Large intestine (tissue), 3 donors: ENCODE measurements at regions not wholly inside any gene's neighbourhood (a gene's known extent, or its start where the extent isn't known, plus 50 kb on each side); places are given as distances from the start of the nearest gene placed in this dataset.

Source experiments
- DNase-seq, 2 donors: peaks; one replicate each; pipeline versions ENCODE4 v3.0.0 to v3.0.0-alpha.2; 2013
- H3K27ac ChIP-seq: one replicate; pipeline ENCODE4 v1.5.1; 2013; ENCODE audit warnings: low read length
- H3K27me3 ChIP-seq: 2 replicates; pipeline ENCODE4 v1.6.1; 2013; ENCODE audit warnings: low read length; ENCODE audit not compliant: control insufficient read depth, insufficient read depth
- H3K36me3 ChIP-seq: 2 replicates; pipeline ENCODE4 v1.6.1; 2013; ENCODE audit warnings: low read length; ENCODE audit not compliant: control insufficient read depth, insufficient read depth
- H3K4me1 ChIP-seq: one replicate; pipeline ENCODE4 v1.6.1; 2013; ENCODE audit warnings: low read length; ENCODE audit not compliant: control insufficient read depth, insufficient read depth
- H3K4me3 ChIP-seq: one replicate; pipeline ENCODE4 v1.5.1; 2013; ENCODE audit warnings: low read length
- H3K9me3 ChIP-seq: one replicate; pipeline ENCODE4 v1.6.1; 2013; ENCODE audit warnings: mild to moderate bottlenecking, low read depth, low read length, moderate library complexity; ENCODE audit not compliant: control insufficient read depth
- whole genome bisulfite sequencing: methylation state at CpG from one replicate; pipeline ENCODE4 v1.1.5; 2013; ENCODE audit warnings: low lambda C conversion rate; ENCODE audit not compliant: insufficient coverage; 5-methylcytosine and 5-hydroxymethylcytosine counted together

DNA sequence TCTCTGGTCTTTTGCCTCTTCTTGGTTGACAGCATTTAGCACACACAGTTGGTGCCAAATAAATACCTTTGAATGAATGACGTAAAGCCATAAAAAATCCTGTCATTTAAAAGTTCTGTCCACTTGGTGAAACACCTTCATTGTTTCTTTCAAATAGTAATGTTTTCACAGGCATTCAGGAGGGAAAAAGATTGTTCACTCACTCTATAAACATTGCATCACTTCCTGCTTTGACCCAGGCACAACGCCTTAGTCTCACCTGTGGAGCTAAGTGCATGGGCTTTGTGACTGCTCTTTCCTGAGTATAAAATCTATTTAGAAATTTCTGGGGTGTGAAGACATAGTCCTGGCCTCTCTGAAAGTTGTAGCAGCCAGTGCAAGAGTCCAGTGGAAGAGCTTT, 88.9 kb upstream of the CXCL14 start:
- H3K36me3 ChIP-seq = no peaks in the 10 kb centered on the region
- no peaks in the 10 kb centered on the region for H3K27me3 ChIP-seq
- H3K4me3 ChIP-seq = no peak overlapping the region
- peak; percentile 32 to 55 for DNase-seq
- no CpG with 5 or more reads among the region's 2 CpGs for WGBS
- no peak overlapping the region for H3K27ac ChIP-seq
- H3K4me1 ChIP-seq = no peaks in the 10 kb centered on the region
- no peaks in the 10 kb centered on the region for H3K9me3 ChIP-seq

GRCh38 chr5:135667204-135667603, 88.4 kb upstream of the CXCL14 start:
- Histone ChIP-seq H3K4me3 (no peak overlapping the region), H3K9me3 (no peaks in the 10 kb centered on the region), H3K27ac (no peak overlapping the region), H3K36me3 (no peaks in the 10 kb centered on the region), H3K27me3 (no peaks in the 10 kb centered on the region), H3K4me1 (no peaks in the 10 kb centered on the region)
- no CpG with 5 or more reads among the region's 3 CpGs for WGBS
- DNase-seq = no peak

DNA sequence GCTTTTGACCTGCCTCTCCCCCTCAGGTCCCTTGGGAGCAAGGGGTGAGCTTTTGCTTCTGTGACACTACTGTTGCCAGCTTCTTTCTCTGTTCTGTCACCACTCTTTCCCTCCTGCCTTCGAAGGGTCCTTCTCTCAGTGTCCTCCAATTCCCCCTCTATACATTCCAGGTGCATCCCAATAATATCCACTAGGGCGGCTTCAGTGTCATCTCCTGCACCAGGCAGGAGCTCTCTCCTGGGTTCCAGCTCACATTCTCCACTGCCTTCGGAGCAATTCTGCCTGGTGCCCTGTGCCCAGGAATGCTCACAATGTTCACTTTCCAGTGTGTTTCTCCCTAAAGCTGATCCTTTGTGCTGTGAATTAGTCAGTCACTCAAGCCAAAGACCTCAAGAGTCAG, 83.9 kb upstream of the CXCL14 start:
- Histone ChIP-seq H3K9me3 (peaks cover 3% of the 10 kb centered on the region), H3K4me3 (no peak overlapping the region), H3K4me1 (peaks cover 2% of the 10 kb centered on the region), H3K27me3 (no peaks in the 10 kb centered on the region), H3K27ac (no peak overlapping the region), H3K36me3 (no peaks in the 10 kb centered on the region)
- no CpG with 5 or more reads among the region's 3 CpGs for WGBS
- DNase-seq = no peak

DNA sequence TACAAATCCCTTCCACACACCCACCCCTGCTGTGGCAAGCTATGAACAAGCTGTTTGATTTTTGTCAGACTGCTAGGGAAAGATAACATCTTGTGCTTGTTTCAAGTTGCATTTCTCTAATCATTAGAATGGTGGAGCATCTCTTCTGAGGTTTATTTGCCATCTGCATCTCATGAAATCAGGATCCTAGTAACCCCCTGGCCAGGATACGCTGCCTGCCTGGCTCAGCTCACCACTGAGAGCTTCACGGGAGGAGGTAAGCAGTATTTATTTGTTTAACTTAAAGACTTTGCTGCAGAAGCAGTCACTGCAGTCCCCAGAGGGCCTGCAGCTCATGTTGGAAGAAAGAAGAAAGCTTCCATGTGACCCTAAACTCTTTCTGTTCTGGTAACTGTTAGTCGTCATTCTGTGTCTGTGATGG, 83.3 kb upstream of the CXCL14 start:
- Histone ChIP-seq H3K4me1 (peaks cover 6% of the 10 kb centered on the region), H3K9me3 (peaks cover 3% of the 10 kb centered on the region), H3K36me3 (no peaks in the 10 kb centered on the region), H3K27ac (no peak overlapping the region), H3K27me3 (no peaks in the 10 kb centered on the region), H3K4me3 (no peak overlapping the region)
- no peak for DNase-seq
- WGBS = no CpG with 5 or more reads among the region's 3 CpGs

GRCh38 chr5:135660826-135661575, 82.2 kb upstream of the CXCL14 start:
- no CpG with 5 or more reads among the region's 3 CpGs for WGBS
- no peaks in the 10 kb centered on the region for H3K36me3 ChIP-seq
- no peak overlapping the region for H3K4me3 ChIP-seq
- peaks cover 6% of the 10 kb centered on the region for H3K4me1 ChIP-seq
- peaks cover 3% of the 10 kb centered on the region for H3K9me3 ChIP-seq
- no peak overlapping the region for H3K27ac ChIP-seq
- DNase-seq = no peak
- no peaks in the 10 kb centered on the region for H3K27me3 ChIP-seq

- WGBS = no CpG with 5 or more reads among the region's 3 CpGs
- Histone ChIP-seq H3K36me3 (no peaks in the 10 kb centered on the region), H3K4me3 (no peak overlapping the region), H3K4me1 (peaks cover 6% of the 10 kb centered on the region), H3K27ac (no peak overlapping the region), H3K27me3 (no peaks in the 10 kb centered on the region), H3K9me3 (peaks cover 3% of the 10 kb centered on the region)
- DNase-seq = peak; percentile 44 to 71
Measured at GRCh38 chr5:135657536-135658305, 78.9 kb upstream of the CXCL14 start.

DNA sequence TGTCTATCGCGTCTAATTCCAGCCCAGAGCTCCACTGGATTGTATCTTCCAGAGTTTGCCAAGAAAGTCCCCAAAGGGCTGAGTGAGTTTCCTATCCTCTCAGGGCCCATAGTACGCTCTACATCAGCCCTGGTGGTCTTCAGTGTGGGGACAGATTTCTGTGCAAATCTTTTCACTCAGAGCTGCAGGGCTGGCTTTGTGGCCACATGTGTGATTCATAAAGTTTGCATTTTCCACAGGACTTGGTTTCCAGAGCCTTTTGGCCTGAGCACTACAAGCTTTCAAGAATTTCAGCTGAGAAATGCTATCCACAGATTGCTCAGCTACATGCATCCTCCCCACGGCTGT, 76.7 kb upstream of the CXCL14 start:
- no peak overlapping the region for H3K27ac ChIP-seq
- H3K9me3 ChIP-seq = peaks cover 3% of the 10 kb centered on the region
- H3K36me3 ChIP-seq = no peaks in the 10 kb centered on the region
- DNase-seq = no peak
- no CpG with 5 or more reads among the region's 4 CpGs for WGBS
- no peak overlapping the region for H3K4me3 ChIP-seq
- H3K27me3 ChIP-seq = no peaks in the 10 kb centered on the region
- peaks cover 6% of the 10 kb centered on the region for H3K4me1 ChIP-seq

- Histone ChIP-seq H3K27me3 (no peaks in the 10 kb centered on the region), H3K27ac (no peak overlapping the region), H3K4me1 (peaks cover 6% of the 10 kb centered on the region), H3K36me3 (no peaks in the 10 kb centered on the region), H3K4me3 (no peak overlapping the region), H3K9me3 (peaks cover 3% of the 10 kb centered on the region)
- 96% methylated on average over 3 of the region's 12 CpGs for WGBS
- no peak for DNase-seq
Measured at GRCh38 chr5:135654761-135655467, 76.1 kb upstream of the CXCL14 start.

GRCh38 chr5:135651156-135651555, 72.4 kb upstream of the CXCL14 start:
- no peak overlapping the region for H3K27ac ChIP-seq
- H3K36me3 ChIP-seq = no peaks in the 10 kb centered on the region
- no peaks in the 10 kb centered on the region for H3K4me1 ChIP-seq
- DNase-seq = no peak
- no peak overlapping the region for H3K4me3 ChIP-seq
- no peaks in the 10 kb centered on the region for H3K27me3 ChIP-seq
- no peaks in the 10 kb centered on the region for H3K9me3 ChIP-seq

DNA sequence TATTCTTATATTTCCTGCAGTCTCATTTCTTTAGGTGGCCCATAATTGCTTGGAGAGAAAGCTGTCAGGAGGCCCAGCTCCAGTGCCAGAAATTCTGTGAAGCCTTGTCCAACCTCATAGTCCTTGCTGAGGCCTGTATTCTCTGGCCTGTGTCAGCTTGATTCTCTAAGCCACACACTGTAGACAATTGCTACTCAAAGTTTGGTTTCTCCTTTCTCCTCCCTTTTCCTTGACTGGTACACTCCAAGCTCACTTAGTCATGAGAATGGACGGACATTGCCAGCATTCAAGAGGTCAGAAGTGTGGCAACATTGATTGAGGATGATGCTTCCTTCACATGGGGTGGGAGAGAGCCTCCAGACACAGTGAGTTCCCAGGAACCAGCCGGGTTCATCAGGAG, 71.3 kb upstream of the CXCL14 start:
- H3K4me1 ChIP-seq = no peaks in the 10 kb centered on the region
- H3K27ac ChIP-seq = no peak overlapping the region
- no peak for DNase-seq
- no CpG with 5 or more reads among the region's 2 CpGs for WGBS
- no peaks in the 10 kb centered on the region for H3K36me3 ChIP-seq
- no peaks in the 10 kb centered on the region for H3K27me3 ChIP-seq
- H3K4me3 ChIP-seq = no peak overlapping the region
- no peaks in the 10 kb centered on the region for H3K9me3 ChIP-seq
